OCI-LY3 (cell line): ENCODE measurements at regions not wholly inside any gene's neighbourhood (a gene's known extent, or its start where the extent isn't known, plus 50 kb on each side); places are given as distances from the start of the nearest gene placed in this dataset.

Experiments used
- H2AFZ ChIP-seq: fragments of 200-600, 300-600 bp; shearing (Covaris generic); 2 replicates; pipeline ENCODE4 v1.6.0; 2014; ENCODE audit warnings: antibody characterized with exemption, low read depth, low read length
- H3K27ac ChIP-seq: fragments of 200-600, 300-600 bp; sonication (generic); 2 replicates; pipeline ENCODE4 v1.5.1; 2014; ENCODE audit warnings: mild to moderate bottlenecking, low read length, moderate library complexity, mixed read lengths
- H3K27me3 ChIP-seq: fragments of 200-600, 300-600 bp; sonication (generic); 2 replicates; pipeline ENCODE4 v1.6.1; 2014; ENCODE audit warnings: low read depth, low read length, mixed read lengths
- H3K36me3 ChIP-seq: fragments of 200-600, 300-600 bp; sonication (generic); replicated peaks from 2 replicates; pipeline ENCODE3; 2014; ENCODE audit warnings: low read depth, low read length, mixed read lengths
- H3K4me1 ChIP-seq: fragments of 300-600, 200-600 bp; sonication (generic); 2 replicates; pipeline ENCODE4 v1.6.1; 2014; ENCODE audit warnings: low read length, mixed read lengths
- H3K4me2 ChIP-seq: fragments of 200-600, 300-600 bp; sonication (generic); 2 replicates; pipeline ENCODE4 v1.6.1; 2014; ENCODE audit warnings: low read length, mixed read lengths
- H3K4me3 ChIP-seq: fragments of 300-600, 200-600 bp; sonication (generic); 2 replicates; pipeline ENCODE4 v1.5.1; 2014; ENCODE audit warnings: antibody characterized with exemption, mild to moderate bottlenecking, low read length, moderate library complexity
- H3K79me2 ChIP-seq: fragments of 300-600, 200-600 bp; shearing (Covaris generic); 2 replicates; pipeline ENCODE4 v1.6.1; 2014; ENCODE audit warnings: mild to moderate bottlenecking, low read length, mixed read lengths
- H3K9ac ChIP-seq: fragments of 300-600, 200-600 bp; shearing (Covaris generic); 2 replicates; pipeline ENCODE4 v1.6.0; 2014; ENCODE audit warnings: mild to moderate bottlenecking, low read length, moderate library complexity
- H3K9me3 ChIP-seq: fragments of 200-600, 300-600 bp; shearing (Covaris generic); 2 replicates; pipeline ENCODE4 v1.6.1; 2014; ENCODE audit warnings: low read length, mixed read lengths; ENCODE audit not compliant: insufficient read depth
- H4K20me1 ChIP-seq: fragments of 200-600, 300-600 bp; sonication (generic); 2 replicates; pipeline ENCODE4 v1.6.1; 2016; ENCODE audit warnings: low read length, mixed read lengths; ENCODE audit not compliant: insufficient read depth
- EZH2phosphoT487 ChIP-seq: fragments of 200-600 bp; shearing (Covaris generic); IDR thresholded peaks from 2 replicates; pipeline ENCODE4 v1.6.1; 2018; ENCODE audit warnings: antibody characterized with exemption, mixed run types, low read depth
- TF ChIP-seq, protein P1 (sequence below): fragments of 200-600, 300-600 bp; sonication (generic); IDR thresholded peaks from 2 replicates; pipeline ENCODE4 v1.5.1; 2014; ENCODE audit warnings: antibody characterized with exemption, low read length, low read depth

DNA sequence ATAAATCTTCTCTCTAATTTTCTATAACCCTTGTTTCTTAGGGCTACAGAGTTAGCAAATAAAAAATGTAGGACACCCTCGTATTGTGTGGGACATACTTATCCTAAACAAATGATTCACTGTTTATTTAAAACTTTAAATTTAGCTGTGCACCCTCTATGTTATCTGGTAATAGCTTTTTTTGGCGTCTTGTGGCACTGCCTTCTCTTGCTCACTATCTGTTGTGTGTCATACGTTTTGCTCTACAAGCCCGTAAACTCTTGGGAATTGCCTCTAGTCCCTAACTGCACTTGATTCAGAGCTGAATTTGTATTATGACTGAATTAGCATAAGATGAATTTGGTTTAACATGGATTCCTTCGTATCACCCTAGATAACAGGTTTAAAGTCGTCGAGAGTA is 144.3 kb upstream of the MYOCD start:
- Histone ChIP-seq H3K79me2 (no peaks in the 10 kb centered on the region), H3K4me1 (no peaks in the 10 kb centered on the region), H3K4me2 (no peak overlapping the region), H4K20me1 (no peaks in the 10 kb centered on the region), H2AFZ (no peak overlapping the region), H3K4me3 (no peak overlapping the region), H3K9me3 (no peaks in the 10 kb centered on the region), H3K9ac (no peak overlapping the region), H3K27ac (no peak overlapping the region), H3K36me3 (no peaks in the 10 kb centered on the region), H3K27me3 (no peaks in the 10 kb centered on the region)
- TF ChIP-seq, protein P1, sequence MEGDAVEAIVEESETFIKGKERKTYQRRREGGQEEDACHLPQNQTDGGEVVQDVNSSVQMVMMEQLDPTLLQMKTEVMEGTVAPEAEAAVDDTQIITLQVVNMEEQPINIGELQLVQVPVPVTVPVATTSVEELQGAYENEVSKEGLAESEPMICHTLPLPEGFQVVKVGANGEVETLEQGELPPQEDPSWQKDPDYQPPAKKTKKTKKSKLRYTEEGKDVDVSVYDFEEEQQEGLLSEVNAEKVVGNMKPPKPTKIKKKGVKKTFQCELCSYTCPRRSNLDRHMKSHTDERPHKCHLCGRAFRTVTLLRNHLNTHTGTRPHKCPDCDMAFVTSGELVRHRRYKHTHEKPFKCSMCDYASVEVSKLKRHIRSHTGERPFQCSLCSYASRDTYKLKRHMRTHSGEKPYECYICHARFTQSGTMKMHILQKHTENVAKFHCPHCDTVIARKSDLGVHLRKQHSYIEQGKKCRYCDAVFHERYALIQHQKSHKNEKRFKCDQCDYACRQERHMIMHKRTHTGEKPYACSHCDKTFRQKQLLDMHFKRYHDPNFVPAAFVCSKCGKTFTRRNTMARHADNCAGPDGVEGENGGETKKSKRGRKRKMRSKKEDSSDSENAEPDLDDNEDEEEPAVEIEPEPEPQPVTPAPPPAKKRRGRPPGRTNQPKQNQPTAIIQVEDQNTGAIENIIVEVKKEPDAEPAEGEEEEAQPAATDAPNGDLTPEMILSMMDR: no peak
- no peak for TF ChIP-seq EZH2phosphoT487

DNA sequence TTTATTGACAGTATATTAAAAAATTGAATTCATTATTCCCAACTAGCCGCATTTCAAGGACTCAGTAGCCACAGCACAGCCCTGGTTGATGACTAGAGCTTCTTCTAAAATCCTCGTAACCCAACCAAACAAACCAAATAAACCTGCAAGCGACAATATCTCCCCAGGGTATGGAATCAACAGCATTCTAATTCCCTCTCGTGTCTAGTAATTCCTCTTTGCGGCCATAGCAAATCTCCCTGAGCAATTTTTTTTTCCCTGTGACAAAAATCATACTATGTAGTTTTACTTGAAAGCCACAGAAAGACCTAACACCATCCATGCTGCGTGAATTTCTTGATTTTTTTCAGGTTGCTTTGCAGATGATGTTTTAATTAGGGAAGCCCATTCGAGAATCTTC is 143.4 kb upstream of the MYOCD start:
- H3K4me2 ChIP-seq: no peak overlapping the region
- H3K36me3 ChIP-seq: no peaks in the 10 kb centered on the region
- no peaks in the 10 kb centered on the region for H4K20me1 ChIP-seq
- H3K27me3 ChIP-seq: no peaks in the 10 kb centered on the region
- no peaks in the 10 kb centered on the region for H3K79me2 ChIP-seq
- H2AFZ ChIP-seq: no peak overlapping the region
- TF ChIP-seq EZH2phosphoT487: no peak
- TF ChIP-seq, protein P1: no peak
- no peak overlapping the region for H3K4me3 ChIP-seq
- H3K27ac ChIP-seq: no peak overlapping the region
- no peaks in the 10 kb centered on the region for H3K9me3 ChIP-seq
- H3K4me1 ChIP-seq: no peaks in the 10 kb centered on the region
- H3K9ac ChIP-seq: no peak overlapping the region

DNA sequence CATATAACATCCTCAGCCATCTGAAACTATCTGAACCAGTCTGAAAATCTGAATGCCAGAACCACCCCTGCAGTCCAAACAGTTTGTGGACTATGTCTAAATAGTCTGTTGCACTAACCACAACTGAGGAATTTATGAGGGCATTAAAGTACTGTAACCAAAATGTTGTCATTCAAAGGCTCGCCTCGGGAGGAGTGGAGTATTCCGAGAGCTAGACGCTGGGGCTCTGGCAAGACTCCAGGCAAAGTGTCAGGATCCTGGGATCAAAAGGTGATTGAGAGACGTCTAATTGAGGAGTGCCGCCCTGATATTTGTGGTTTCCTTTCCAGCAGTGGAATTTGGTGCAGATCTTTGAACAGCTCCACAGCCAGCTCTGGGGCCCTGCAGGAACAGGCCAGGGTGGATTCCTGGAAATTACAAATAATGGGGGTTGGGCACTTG is 142.9 kb upstream of the MYOCD start:
- H3K27me3 ChIP-seq: no peaks in the 10 kb centered on the region
- H3K9me3 ChIP-seq: no peaks in the 10 kb centered on the region
- no peak overlapping the region for H3K4me2 ChIP-seq
- no peaks in the 10 kb centered on the region for H3K4me1 ChIP-seq
- H3K27ac ChIP-seq: no peak overlapping the region
- H3K4me3 ChIP-seq: no peak overlapping the region
- no peaks in the 10 kb centered on the region for H4K20me1 ChIP-seq
- H3K9ac ChIP-seq: no peak overlapping the region
- TF ChIP-seq, protein P1: no peak
- no peaks in the 10 kb centered on the region for H3K36me3 ChIP-seq
- H3K79me2 ChIP-seq: no peaks in the 10 kb centered on the region
- H2AFZ ChIP-seq: no peak overlapping the region

DNA sequence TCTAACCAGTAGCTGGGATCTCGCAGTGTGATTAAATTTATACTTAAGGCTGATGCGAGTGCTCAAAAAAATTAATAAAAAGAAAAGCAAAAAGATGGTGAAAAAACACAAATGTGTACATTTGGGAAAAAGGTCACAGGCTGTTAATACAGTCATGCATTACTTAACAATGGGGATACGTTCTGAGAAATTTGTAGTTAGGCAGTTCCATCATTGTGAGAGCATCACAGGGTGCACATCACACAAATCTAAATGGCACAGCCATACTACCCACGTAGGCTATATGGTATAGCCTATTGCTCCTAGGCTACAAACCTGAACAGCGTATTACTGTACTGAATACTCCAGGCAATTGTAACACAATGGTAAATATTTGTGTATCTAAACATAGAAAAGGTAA is 142.4 kb upstream of the MYOCD start:
- Histone ChIP-seq H3K27ac (no peak overlapping the region), H3K9ac (no peak overlapping the region), H3K9me3 (no peaks in the 10 kb centered on the region), H3K4me3 (no peak overlapping the region), H3K4me1 (0 out of 2 replicates have a peak, but pooled peaks cover 2% of the 10 kb centered on the region), H3K4me2 (no peak overlapping the region), H3K79me2 (no peaks in the 10 kb centered on the region), H2AFZ (no peak overlapping the region), H3K36me3 (no peaks in the 10 kb centered on the region), H3K27me3 (no peaks in the 10 kb centered on the region), H4K20me1 (no peaks in the 10 kb centered on the region)
- no peak for TF ChIP-seq EZH2phosphoT487
- TF ChIP-seq, protein P1: no peak
